ENCODE measurements at regions not wholly inside any gene's neighbourhood (a gene's known extent, or its start where the extent isn't known, plus 50 kb on each side); places are given as distances from the start of the nearest gene placed in this dataset.
A peak's percentile ranks its signal among the peaks of the same experiment; 100 is the strongest.

- no peak overlapping the region for H3K4me3 Mint-ChIP-seq
- H3K9me3 Mint-ChIP-seq, result peaks cover 94% of the 10 kb centered on the region
- H3K27ac Mint-ChIP-seq, result no peak overlapping the region
- no peaks in the 10 kb centered on the region for H3K27me3 Mint-ChIP-seq (ENCODE audit: low read depth)
- DNase-seq (ENCODE audit: low spot score in 2 of 2, unreplicated experiment in 2 of 2), result no peak
- H3K4me1 Mint-ChIP-seq, result no peaks in the 10 kb centered on the region
- peaks cover 99% of the 10 kb centered on the region for H3K36me3 Mint-ChIP-seq
- no peak for TF ChIP-seq CTCF (IDR thresholded peaks at IDR 0.05; ENCODE audit: unreplicated experiment)
These were observed 118.2 kb downstream of the SNRPN start for GRCh38 chr15:25072857-25073476.

- Mint-ChIP-seq H3K4me1 (no peaks in the 10 kb centered on the region), H3K27me3 (ENCODE audit: low read depth) (no peaks in the 10 kb centered on the region), H3K27ac (no peak overlapping the region), H3K4me3 (no peak overlapping the region), H3K9me3 (peaks cover 68% of the 10 kb centered on the region), H3K36me3 (peaks cover 86% of the 10 kb centered on the region)
- peak in 1 of 2 experiments; percentile 17 for DNase-seq (ENCODE audit: low spot score in 2 of 2, unreplicated experiment in 2 of 2)
- no peak for TF ChIP-seq CTCF (IDR thresholded peaks at IDR 0.05; ENCODE audit: unreplicated experiment)
These were observed 132.3 kb downstream of the SNRPN start for GRCh38 chr15:25087137-25087536.

GRCh38 chr15:25088261-25088790, 133.5 kb downstream of the SNRPN start:
- no peak for TF ChIP-seq CTCF (IDR thresholded peaks at IDR 0.05; ENCODE audit: unreplicated experiment)
- peaks cover 84% of the 10 kb centered on the region for H3K36me3 Mint-ChIP-seq

GRCh38 chr15:25089577-25089976, 134.8 kb downstream of the SNRPN start:
- H3K27ac Mint-ChIP-seq, result no peak overlapping the region
- peaks cover 74% of the 10 kb centered on the region for H3K36me3 Mint-ChIP-seq
- peaks cover 48% of the 10 kb centered on the region for H3K9me3 Mint-ChIP-seq
- H3K4me3 Mint-ChIP-seq, result no peak overlapping the region
- H3K27me3 Mint-ChIP-seq (ENCODE audit: low read depth), result no peaks in the 10 kb centered on the region
- no peak for DNase-seq (ENCODE audit: low spot score in 2 of 2, unreplicated experiment in 2 of 2)
- TF ChIP-seq CTCF (IDR thresholded peaks at IDR 0.05; ENCODE audit: unreplicated experiment), result no peak
- H3K4me1 Mint-ChIP-seq, result no peaks in the 10 kb centered on the region

More at GRCh38 chr15:25088261-25088790, 133.5 kb downstream of the SNRPN start:
- Mint-ChIP-seq H3K4me3 (no peak overlapping the region), H3K27me3 (ENCODE audit: low read depth) (no peaks in the 10 kb centered on the region), H3K27ac (no peak overlapping the region), H3K4me1 (no peaks in the 10 kb centered on the region), H3K9me3 (peaks cover 58% of the 10 kb centered on the region)
- DNase-seq (ENCODE audit: low spot score in 2 of 2, unreplicated experiment in 2 of 2), result peak in 1 of 2 experiments; percentile 17

- Mint-ChIP-seq H3K27ac (no peak overlapping the region), H3K9me3 (peaks cover 46% of the 10 kb centered on the region), H3K27me3 (ENCODE audit: low read depth) (no peaks in the 10 kb centered on the region), H3K4me1 (no peaks in the 10 kb centered on the region), H3K4me3 (no peak overlapping the region), H3K36me3 (peaks cover 72% of the 10 kb centered on the region)
- no peak for TF ChIP-seq CTCF (IDR thresholded peaks at IDR 0.05; ENCODE audit: unreplicated experiment)
- DNase-seq (ENCODE audit: low spot score in 2 of 2, unreplicated experiment in 2 of 2), result no peak
These were observed 135.4 kb downstream of the SNRPN start for GRCh38 chr15:25090073-25090733.

Measured in mesothelial cell of epicardium (in vitro differentiated cells).